SK-N-SH (cell line): ENCODE measurements at regions not wholly inside any gene's neighbourhood (a gene's known extent, or its start where the extent isn't known, plus 50 kb on each side); places are given as distances from the start of the nearest gene placed in this dataset.
"Not testable (repeated sequence)": the region's sequence is repeated elsewhere in the genome, so short reads cannot be mapped to it uniquely, and the experiment has no call there.

Source experiments
- ELF1 ChIP-seq: IDR thresholded peaks from 2 replicates; pipeline ENCODE4 v1.4.0; 2012
- EP300 ChIP-seq, 2 experiments: IDR thresholded peaks; 2 replicates each; pipeline versions ENCODE4 v1.4.0 to v1.6.1; 2012; ENCODE audit warnings: borderline replicate concordance in 1 of 2, low read depth in 1 of 2, low read length in 1 of 2
- RAD21 ChIP-seq: IDR thresholded peaks from 2 replicates; pipeline ENCODE4 v1.6.1; 2012; ENCODE audit warnings: mild to moderate bottlenecking, low read length
- TAF1 ChIP-seq: IDR thresholded peaks from 2 replicates; pipeline ENCODE4 v1.6.1; 2012; ENCODE audit warnings: low read depth, mild to moderate bottlenecking, low read length, moderate library complexity, borderline replicate concordance
- TF ChIP-seq, protein P1 (sequence below): IDR thresholded peaks from 2 replicates; pipeline ENCODE4; 2012
- TF ChIP-seq, protein P2 (sequence below): fragments of 200-600 bp; sonication (generic); IDR thresholded peaks from 2 replicates; pipeline ENCODE4 v1.6.1; 2017; ENCODE audit warnings: antibody characterized with exemption, mild to moderate bottlenecking, moderate library complexity

DNA sequence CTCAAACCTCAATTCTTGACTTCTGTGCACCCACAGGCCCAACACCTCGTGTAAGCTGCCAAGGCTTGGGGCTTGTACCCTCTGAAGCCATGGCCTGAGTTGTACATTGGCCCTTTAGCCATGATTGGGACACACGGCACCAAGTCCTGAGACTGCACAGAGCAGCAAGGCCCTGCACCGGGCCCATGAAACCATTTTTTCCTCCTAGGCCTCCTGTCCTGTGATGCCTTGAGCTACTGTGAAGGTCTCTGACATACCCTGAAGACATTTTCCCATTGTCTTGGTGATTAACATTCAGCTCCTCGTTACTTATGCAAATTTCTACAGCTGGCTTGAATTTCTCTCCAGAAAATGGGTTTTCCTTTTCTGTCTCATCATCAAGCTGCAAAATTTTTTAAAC lies 52.3 kb upstream of the FRG1 start:
- TF ChIP-seq, protein P1, sequence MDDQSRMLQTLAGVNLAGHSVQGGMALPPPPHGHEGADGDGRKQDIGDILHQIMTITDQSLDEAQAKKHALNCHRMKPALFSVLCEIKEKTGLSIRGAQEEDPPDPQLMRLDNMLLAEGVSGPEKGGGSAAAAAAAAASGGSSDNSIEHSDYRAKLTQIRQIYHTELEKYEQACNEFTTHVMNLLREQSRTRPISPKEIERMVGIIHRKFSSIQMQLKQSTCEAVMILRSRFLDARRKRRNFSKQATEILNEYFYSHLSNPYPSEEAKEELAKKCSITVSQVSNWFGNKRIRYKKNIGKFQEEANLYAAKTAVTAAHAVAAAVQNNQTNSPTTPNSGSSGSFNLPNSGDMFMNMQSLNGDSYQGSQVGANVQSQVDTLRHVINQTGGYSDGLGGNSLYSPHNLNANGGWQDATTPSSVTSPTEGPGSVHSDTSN: not testable (repeated sequence)
- TF ChIP-seq, protein P2, sequence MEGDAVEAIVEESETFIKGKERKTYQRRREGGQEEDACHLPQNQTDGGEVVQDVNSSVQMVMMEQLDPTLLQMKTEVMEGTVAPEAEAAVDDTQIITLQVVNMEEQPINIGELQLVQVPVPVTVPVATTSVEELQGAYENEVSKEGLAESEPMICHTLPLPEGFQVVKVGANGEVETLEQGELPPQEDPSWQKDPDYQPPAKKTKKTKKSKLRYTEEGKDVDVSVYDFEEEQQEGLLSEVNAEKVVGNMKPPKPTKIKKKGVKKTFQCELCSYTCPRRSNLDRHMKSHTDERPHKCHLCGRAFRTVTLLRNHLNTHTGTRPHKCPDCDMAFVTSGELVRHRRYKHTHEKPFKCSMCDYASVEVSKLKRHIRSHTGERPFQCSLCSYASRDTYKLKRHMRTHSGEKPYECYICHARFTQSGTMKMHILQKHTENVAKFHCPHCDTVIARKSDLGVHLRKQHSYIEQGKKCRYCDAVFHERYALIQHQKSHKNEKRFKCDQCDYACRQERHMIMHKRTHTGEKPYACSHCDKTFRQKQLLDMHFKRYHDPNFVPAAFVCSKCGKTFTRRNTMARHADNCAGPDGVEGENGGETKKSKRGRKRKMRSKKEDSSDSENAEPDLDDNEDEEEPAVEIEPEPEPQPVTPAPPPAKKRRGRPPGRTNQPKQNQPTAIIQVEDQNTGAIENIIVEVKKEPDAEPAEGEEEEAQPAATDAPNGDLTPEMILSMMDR: not testable (repeated sequence)
- not testable (repeated sequence) for TF ChIP-seq ELF1; EP300 (IDR thresholded peaks at IDR 0.05; ENCODE audit: borderline replicate concordance in 1 of 2, low read depth in 1 of 2, low read length in 1 of 2); RAD21; TAF1
